HG02623 (cell line): ENCODE measurements at regions not wholly inside any gene's neighbourhood (a gene's known extent, or its start where the extent isn't known, plus 50 kb on each side); places are given as distances from the start of the nearest gene placed in this dataset.

Source experiments
- ATAC-seq: cut with Tn5 transposase; IDR thresholded peaks from one replicate; pipeline ENCODE4 v1.9.1; 2021; ENCODE audit warnings: moderate library complexity; ENCODE audit not compliant: unreplicated experiment

DNA sequence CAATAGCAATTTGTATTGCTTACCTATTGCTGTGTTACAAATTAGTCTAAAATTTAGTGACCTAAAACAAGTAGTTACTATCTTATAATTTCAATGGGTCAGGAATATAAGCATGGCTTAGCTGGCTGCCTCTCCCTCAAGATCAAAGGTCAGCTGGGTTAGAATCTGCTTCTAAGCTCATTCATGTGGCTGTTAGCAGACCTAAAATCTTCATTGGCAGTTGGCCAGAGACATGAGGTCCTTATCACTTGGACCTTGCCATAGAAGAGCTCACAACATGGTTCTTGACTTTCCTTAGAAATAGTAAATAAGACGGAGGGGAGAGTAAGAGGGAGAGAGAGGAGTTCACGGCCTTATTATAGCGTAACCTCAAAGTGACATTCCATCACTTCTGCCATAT is 468.0 kb downstream of the HTR7 start:
- ATAC-seq = no peak

GRCh38 chr10:90394311-90394710 is 463.5 kb downstream of the HTR7 start:
- no peak for ATAC-seq

DNA sequence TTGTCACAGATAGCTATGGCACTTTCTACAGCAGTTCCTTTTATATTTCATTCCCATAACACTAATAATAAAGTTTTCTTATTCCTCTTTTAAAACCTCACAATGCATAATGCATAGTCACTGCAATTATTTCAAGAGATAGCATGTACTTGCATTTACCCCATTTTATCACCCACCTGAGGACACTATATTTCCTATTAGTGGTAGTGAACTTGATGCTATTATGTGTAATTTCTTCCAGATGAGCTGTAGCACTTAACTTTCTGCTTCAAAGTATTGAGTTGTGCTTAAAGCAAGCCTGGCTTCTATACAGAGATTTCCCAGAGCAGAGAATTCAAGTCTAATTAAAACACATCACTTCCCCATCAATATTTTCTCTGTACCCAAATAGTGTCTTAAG is 461.1 kb downstream of the HTR7 start:
- ATAC-seq = no peak

DNA sequence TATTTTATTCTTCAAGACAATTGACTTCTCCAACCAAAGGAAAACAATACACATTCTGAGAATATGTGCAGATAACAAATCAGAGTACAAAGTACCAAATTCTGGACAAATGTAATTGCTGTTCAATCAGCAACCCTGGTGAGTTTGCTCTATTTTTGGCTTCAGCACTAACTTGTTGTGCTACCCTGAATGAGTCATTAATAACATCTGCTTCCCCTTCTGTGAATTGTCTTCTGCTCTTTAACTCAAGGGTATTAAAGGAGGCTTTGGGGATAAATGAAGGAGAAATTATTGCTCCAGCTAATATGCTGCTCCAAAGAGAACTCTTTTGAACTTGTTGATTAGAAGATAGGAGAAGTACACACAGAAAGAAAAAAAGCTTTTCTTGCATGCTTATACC is 459.3 kb downstream of the HTR7 start:
- ATAC-seq = no peak

GRCh38 chr10:90399782-90400181 is 458.1 kb downstream of the HTR7 start:
- ATAC-seq = no peak

GRCh38 chr10:90403211-90404000 is 454.4 kb downstream of the HTR7 start:
- ATAC-seq = no peak

DNA sequence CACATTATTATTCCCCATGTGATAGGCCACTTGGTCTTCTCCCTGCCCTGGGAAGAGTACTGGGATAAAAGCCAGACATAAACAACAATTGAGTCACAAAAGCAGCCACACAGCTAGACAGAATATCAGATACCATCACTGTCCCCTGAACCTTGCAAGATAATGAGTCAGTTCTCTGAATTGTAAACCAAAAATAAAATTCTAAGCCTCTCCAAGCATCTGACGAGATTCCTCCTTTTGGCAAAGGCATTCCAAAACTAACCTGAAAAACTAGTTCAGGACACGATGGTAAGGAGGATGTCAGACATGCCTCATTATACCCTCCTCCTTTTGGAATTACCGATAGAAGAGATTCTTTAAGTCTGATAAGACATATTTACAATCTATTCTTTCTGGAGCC is 450.7 kb downstream of the HTR7 start:
- ATAC-seq = no peak

DNA sequence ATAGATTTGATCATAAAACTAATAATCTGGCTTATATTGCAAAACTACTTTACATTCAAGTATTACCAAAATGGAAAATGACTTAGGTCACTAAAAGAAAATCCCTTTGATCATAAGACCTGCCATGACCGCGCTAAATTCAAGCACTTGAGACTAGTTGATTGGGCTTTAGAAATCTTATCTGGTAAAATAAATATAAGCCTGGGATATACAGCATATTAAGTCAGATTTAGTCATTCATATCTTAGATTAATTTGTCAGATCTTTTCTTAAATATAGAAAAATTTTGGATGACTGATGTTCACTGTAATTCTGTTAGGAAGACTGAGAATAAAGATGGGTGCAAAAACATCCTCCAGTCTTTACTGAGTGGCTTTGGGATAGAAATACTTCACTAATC is 450.0 kb downstream of the HTR7 start:
- ATAC-seq = no peak

DNA sequence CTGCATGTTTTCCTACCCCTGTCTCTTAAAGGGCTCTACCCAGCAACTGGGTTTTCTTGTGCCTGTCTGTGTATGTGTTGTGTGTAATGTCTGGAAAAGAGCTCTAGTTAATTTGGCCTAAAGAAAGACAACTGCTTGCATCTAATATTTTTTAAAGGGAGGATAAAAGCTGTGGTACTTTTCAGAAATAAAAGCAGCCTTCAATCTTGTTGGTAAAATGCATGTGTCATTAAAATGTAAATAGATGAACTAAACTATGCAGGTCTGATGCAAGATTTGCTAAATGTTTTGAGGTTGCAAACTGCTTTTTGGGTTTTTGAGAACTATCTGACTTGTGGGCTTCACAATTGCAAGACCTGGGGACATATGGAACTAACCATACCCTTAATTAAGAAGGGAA is 445.3 kb downstream of the HTR7 start:
- no peak for ATAC-seq

DNA sequence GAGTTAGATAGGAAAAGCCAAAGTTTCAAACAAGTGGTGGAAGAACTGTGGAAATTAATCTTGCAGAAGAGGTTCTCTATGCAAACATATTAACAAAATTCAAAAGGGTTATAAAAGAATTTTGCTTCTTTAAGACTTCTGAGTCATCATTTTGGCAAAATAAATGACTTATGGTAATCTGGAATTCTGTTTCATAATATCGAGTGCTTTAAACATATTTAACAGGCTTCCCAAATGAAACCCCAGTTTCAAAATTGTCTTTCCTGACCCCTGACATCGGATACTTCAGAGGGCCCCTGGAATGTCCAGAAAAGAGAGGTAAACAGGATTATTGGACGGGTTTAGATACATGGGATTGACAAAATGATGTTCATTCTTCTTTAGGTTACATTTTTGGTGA is 444.6 kb downstream of the HTR7 start:
- no peak for ATAC-seq

GRCh38 chr10:90414926-90415325 is 442.9 kb downstream of the HTR7 start:
- ATAC-seq = no peak

GRCh38 chr10:90417029-90417428 is 440.8 kb downstream of the HTR7 start:
- ATAC-seq = no peak

DNA sequence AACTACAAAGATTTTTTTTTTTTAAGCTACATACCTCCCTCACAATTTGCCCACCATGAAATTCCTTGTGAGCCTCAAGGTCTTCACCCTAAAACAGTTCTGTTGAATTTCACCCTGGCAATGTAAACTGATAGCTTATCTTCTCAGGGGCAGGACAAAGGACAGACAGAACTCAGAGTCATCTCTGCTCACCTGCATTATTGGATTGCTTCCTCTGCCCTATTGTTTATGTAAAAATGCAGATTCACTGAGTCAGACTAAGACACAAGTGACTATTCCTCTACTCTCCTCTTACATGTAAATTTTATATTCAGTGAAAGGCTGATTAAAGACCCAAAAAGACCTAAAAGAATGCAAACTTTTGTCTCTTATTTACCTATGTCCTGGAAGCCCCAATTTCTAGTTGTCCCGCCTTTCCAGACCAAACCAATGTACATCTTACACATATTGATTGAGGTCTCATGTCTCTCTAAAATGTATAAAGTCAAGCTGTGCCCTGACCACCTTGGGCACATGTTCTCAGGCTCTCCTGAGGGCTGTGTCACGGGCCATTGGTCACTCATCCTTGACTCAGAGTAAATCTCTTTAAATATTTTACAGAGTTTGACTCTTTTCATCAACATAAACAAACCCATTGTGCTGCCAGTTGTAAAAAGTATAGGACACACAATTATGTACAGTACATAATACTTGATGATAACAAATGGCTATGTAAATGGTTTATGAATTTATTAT is 440.2 kb downstream of the HTR7 start:
- ATAC-seq = no peak

- ATAC-seq = no peak
Measured at GRCh38 chr10:90418869-90419652, 438.8 kb downstream of the HTR7 start.

- ATAC-seq = peak; percentile 73
Measured at GRCh38 chr10:90420637-90421318, 437.1 kb downstream of the HTR7 start.

- ATAC-seq = no peak
Measured at GRCh38 chr10:90421874-90422273, 436.0 kb downstream of the HTR7 start.

GRCh38 chr10:90424730-90425129 is 433.1 kb downstream of the HTR7 start:
- no peak for ATAC-seq

- no peak for ATAC-seq
Measured at GRCh38 chr10:90430186-90430585, 427.7 kb downstream of the HTR7 start.

- ATAC-seq = no peak
Measured at GRCh38 chr10:90432866-90433265, 425.0 kb downstream of the HTR7 start.

DNA sequence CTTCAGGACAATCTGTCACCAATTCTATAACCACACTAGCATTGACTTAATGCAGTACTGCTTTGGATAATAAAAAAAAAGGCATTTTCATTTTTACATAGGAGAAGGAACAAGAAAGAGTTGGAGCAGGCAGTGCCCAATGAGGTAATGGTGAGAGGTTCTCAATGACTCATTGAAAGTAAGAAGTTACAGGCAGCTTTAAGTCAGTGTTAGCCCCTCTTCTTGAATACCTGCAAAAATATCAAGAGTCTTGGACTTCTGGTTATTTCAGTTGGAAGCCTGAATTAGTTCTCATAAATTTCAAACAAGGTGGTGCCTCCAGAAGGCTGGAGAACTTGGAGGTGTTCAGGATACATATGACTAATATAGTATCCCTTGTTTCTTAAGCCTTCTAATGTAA is 422.5 kb downstream of the HTR7 start:
- no peak for ATAC-seq

GRCh38 chr10:90437452-90437851 is 420.4 kb downstream of the HTR7 start:
- ATAC-seq = no peak
